ENCODE measurements at regions not wholly inside any gene's neighbourhood (a gene's known extent, or its start where the extent isn't known, plus 50 kb on each side); places are given as distances from the start of the nearest gene placed in this dataset.

DNA sequence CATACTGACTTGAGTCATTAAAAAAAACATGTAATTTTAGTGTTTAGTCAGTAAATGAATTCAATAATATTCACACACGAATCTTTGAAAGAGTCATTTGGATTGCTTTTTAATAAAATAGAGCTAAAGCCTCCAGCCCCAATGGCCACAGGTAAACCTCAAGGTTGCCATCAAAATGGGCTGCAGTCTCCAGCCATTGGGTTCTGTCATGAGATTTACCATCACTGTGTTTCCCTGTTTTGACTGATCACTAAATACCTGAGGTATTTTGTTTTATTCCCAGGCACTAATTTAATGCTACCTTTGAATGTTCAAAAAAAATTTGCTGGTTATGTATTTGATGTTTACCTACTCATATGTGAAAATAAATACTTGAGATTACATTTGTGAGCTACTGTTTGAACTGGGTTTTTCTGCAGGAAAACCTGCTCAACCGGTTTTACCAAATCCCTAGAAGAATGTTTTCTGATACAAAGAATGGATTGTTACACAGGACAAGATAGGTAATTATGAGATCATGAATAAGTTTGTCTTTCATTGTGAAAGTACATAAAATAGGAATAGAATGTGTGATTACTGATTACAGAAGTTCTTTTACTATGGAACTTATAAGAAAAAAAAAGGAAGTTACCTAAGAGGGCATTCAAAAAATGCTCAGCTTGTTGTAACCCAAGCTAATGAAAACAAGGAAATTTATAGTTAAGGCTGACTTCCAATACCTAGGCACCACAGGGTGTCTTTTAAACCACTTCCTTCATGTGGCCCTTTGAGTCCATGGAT lies 391.3 kb downstream of the EFNB2 start:
- TF ChIP-seq, protein P1, sequence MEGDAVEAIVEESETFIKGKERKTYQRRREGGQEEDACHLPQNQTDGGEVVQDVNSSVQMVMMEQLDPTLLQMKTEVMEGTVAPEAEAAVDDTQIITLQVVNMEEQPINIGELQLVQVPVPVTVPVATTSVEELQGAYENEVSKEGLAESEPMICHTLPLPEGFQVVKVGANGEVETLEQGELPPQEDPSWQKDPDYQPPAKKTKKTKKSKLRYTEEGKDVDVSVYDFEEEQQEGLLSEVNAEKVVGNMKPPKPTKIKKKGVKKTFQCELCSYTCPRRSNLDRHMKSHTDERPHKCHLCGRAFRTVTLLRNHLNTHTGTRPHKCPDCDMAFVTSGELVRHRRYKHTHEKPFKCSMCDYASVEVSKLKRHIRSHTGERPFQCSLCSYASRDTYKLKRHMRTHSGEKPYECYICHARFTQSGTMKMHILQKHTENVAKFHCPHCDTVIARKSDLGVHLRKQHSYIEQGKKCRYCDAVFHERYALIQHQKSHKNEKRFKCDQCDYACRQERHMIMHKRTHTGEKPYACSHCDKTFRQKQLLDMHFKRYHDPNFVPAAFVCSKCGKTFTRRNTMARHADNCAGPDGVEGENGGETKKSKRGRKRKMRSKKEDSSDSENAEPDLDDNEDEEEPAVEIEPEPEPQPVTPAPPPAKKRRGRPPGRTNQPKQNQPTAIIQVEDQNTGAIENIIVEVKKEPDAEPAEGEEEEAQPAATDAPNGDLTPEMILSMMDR (IDR thresholded peaks at IDR 0.05; ENCODE audit: borderline replicate concordance, control extremely low read depth, extremely low read depth, insufficient read depth, missing control alignments): no peak
- DNase-seq (ENCODE audit: low spot score): no peak
- in situ Hi-C loops (cut with MboI; ENCODE audit: low sequenced_read_pairs, unreplicated experiment): no loop called here

DNA sequence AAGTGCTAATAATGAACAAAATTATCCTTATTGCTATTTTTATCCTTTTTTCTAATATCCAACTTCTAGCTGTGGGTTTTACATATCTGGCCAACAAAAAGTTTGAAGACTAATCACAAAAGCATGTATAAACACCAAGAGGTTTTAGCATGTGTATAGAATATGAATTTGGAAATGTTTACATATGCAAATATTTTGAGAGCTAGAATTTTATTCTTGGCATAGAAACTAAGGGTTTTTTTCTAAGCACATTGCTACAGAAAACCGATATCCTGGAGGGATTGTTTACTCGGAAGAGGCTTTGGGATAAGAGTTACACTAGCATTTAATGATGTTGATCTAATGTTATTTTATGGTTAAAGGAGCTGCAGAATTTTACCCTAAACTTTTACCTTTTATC lies 392.1 kb downstream of the EFNB2 start:
- TF ChIP-seq, protein P1 (IDR thresholded peaks at IDR 0.05; ENCODE audit: borderline replicate concordance, control extremely low read depth, extremely low read depth, insufficient read depth, missing control alignments): no peak
- in situ Hi-C loops (cut with MboI; ENCODE audit: low sequenced_read_pairs, unreplicated experiment): no loop called here
- DNase-seq (ENCODE audit: low spot score): no peak

DNA sequence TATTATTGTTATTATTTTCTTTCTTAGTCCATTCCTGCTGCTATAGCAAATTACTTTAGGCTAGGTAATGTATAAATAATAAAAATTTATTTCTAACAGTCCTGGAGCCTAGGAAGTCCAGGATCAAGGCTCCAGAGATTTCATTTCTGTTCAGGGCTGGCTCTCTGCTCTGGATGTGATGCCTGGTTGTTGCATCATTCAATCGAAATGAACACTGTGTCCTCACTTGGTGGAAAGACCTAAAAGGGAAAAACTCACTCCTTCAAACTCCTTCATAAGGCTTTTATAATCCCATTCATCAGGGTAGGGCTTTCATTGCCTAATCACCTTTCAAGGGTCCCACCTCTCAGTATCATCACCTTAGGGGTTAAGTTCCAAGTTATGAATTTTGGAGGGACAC lies 395.0 kb downstream of the EFNB2 start:
- DNase-seq (ENCODE audit: low spot score): no peak
- TF ChIP-seq, protein P1 (IDR thresholded peaks at IDR 0.05; ENCODE audit: borderline replicate concordance, control extremely low read depth, extremely low read depth, insufficient read depth, missing control alignments): no peak
- in situ Hi-C loops (cut with MboI; ENCODE audit: low sequenced_read_pairs, unreplicated experiment): no loop called here

DNA sequence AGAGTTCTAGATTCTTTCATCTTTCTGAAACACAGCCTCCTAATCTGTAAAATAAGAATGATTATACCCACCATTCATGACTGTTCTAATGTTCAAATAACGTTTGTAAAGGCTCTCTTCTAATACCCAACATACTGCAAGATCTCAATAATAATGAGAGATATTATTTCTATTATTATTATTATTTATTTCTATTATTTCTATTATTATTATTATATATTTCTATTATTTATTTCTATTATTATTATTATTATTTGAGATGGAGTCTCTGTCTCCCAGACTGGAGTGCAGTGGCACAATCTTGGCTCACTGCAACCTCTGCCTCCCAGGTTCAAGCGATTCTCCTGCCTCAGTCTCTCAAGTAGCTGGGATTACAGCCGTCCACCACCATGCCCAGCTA lies 395.5 kb downstream of the EFNB2 start:
- in situ Hi-C loops (cut with MboI; ENCODE audit: low sequenced_read_pairs, unreplicated experiment): no loop called here
- TF ChIP-seq, protein P1 (IDR thresholded peaks at IDR 0.05; ENCODE audit: borderline replicate concordance, control extremely low read depth, extremely low read depth, insufficient read depth, missing control alignments): no peak
- DNase-seq (ENCODE audit: low spot score): no peak

DNA sequence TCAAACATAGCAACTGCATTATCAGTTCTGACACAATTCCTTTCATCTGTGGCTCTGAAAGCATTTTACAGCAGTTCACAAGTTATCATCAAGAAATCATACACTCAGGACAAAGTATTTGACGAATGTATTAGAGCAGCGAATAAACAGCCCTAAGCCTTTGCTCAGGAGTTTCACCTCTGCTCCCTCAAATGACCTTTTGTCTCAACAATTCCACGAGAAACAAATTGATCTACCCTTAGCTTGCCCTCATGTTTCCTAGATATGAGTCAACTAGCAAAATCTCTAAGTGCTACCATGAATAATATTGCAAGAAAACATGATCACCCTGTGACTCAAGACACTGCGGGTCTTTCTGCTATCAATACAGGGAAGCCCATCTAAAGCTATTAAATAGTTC lies 396.1 kb downstream of the EFNB2 start:
- in situ Hi-C loops (cut with MboI; ENCODE audit: low sequenced_read_pairs, unreplicated experiment): no loop called here
- no peak for DNase-seq (ENCODE audit: low spot score)
- TF ChIP-seq, protein P1 (IDR thresholded peaks at IDR 0.05; ENCODE audit: borderline replicate concordance, control extremely low read depth, extremely low read depth, insufficient read depth, missing control alignments): no peak

DNA sequence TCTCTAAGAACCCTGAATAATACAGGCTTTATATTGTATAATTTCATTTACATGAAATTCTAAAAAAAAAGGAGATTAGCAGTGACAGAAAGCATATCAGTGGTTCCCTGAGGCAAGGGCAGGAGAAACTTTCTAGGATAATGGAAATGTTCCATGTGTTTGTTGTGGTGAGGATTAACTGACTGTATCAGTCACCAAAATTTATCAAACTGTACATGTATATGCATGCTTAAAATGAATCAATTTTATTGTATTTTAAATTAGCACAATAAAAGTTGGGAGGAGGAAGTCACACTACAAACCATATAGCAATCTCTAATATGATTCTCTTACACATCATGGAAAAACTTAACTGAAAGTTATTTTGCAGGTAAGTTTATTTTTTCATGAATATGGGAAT lies 396.8 kb downstream of the EFNB2 start:
- in situ Hi-C loops (cut with MboI; ENCODE audit: low sequenced_read_pairs, unreplicated experiment): no loop called here

More for the DNA sequence above, 396.8 kb downstream of the EFNB2 start:
- TF ChIP-seq, protein P1 (IDR thresholded peaks at IDR 0.05; ENCODE audit: borderline replicate concordance, control extremely low read depth, extremely low read depth, insufficient read depth, missing control alignments): no peak
- no peak for DNase-seq (ENCODE audit: low spot score)

Measured in GM13976 (cell line).